NCI-H82 (cell line): ENCODE measurements at regions not wholly inside any gene's neighbourhood (a gene's known extent, or its start where the extent isn't known, plus 50 kb on each side); places are given as distances from the start of the nearest gene placed in this dataset.
A peak's percentile ranks its signal among the peaks of the same experiment; 100 is the strongest.

Source experiments
- DNase-seq: peaks from one replicate; lab custom pipeline; 2025; lab: John Stamatoyannopoulos, UW

DNA sequence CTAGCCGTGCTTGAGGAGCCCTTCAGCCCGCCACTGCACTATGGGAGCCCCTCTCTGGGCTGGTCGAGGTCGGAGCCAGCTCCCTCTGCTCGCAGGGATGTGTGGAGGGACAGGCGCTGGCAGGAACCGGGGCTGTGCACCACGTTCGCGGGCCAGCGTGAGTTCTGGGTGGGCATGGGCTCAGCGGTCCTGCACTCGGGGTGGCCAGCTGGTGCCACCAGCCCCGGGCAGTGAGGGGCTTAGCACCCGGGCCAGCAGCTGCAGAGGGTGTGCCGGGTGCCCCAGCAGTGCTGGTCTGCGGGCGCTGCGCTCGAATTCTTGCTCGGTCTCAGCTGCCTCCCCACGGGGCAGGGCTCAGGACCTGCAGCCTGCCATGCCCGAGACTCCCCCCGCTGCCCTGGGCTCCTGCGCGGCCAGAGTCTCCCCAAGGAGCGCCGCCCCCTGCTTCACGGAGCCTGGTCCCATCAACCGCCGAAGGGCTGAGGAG lies 90.8 kb upstream of the NRG3 start:
- no peak for DNase-seq

DNA sequence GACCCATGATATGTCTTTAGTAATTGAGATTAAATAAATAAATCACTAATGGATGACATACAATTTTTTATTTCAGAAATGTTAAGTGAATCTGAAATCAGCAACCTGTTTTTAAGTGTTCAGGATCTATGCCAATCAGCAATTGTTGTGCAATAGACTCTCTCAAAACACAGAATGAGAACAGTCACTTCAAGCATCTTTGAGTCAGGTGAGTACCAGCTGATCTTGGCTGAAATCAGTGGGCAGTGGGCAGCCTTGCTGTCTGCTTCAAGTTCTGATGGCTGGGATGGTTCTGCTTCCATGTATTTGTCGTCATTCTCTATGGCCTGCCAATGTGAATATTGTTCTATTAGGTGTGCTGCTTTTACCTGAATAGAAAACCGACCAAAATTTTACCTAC lies 82.3 kb upstream of the NRG3 start:
- DNase-seq, result no peak

DNA sequence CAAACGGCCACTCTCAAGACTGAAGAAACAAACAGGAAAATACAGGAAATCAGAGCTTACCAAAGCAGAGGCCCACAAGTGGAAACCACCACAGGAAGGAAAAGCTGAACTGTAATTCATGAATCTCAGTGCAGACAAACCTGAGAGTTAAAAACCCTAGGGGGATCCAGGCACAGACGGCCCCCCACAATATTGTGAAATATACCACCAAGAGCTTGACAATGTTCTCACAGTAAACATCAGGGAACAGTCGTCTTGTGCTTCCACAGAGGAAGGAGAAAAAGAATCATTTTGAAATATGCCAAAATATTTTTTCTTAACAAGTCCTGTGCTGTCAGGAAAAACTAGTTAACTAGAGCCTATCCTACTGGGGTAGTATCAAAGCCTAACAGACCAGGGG lies 68.2 kb upstream of the NRG3 start:
- DNase-seq, result no peak

DNA sequence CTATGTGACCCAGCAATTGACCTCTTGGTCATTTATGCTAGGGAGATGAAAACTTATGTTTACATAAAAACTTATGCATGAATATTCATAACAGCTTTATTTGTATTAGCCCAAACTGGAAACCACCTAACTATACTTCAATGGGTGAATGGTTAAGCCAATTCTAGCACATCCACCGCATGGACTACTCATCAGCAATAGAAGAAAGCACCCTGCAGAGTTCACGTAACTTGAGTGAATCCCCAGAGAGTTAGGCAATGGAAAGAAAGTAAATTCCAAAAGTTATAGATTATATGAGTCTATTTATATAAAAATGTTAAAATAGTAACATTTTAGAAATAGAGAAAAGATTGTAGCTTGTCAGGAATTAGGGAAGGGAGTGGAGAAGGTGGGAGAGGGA lies 60.2 kb upstream of the NRG3 start:
- no peak for DNase-seq

DNA sequence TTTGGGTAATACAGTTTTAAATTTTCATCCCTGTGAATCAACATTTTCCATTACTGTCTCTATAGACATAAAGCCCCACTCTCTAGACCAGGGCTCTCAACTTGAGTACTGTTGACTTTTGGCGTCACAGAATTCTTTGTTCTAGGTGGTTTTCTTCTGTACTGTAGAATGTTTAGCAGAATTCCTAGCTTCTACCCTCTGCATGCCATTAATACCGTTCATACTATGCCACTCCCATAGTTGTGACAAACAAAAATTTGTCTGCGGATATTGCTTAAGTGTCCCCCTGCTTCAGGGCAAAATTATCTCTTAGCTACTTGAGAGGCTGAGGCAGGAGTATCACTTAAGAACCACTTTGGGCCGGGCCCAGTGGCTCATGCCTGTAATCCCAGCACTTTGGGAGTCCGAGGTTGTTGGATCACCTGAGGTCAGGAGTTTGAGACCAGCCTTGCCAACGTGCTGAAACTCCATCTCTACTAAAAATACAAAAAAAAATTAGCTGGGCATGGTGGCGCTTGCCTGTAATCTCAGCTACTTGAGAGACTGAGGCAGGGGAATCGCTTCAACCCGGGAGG lies 57.3 kb upstream of the NRG3 start:
- no peak for DNase-seq

DNA sequence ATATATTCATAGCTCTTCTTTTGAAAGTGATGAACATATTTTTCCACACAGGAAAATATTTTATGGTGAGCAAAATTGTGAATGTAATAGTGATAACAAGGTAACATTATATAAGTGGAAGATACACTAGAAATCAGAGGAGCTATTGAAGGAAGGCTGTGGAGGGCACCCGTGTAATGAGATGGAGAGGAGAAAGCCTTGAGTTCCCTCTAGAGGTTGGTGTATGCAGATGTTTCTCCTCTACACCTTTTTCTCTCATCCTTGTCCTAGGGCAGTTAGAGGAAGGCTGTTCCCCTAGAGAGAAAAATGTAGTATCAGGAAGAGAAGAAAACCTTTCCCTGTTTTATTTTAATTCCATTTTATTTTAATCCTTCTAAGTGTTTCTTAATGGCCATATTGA lies 54.6 kb upstream of the NRG3 start:
- peak; percentile 76 for DNase-seq
